CD4-positive, alpha-beta T cell treated with Interleukin-2 at 100 ng/mL for 4 hours (primary cell): ENCODE measurements at regions not wholly inside any gene's neighbourhood (a gene's known extent, or its start where the extent isn't known, plus 50 kb on each side); places are given as distances from the start of the nearest gene placed in this dataset.
"Not testable (repeated sequence)": the region's sequence is repeated elsewhere in the genome, so short reads cannot be mapped to it uniquely, and the experiment has no call there.

ENCODE experiments used
- DNase-seq: peaks from one replicate; pipeline ENCODE4 v3.0.0-alpha.2; 2020; ENCODE audit warnings: low spot score

DNA sequence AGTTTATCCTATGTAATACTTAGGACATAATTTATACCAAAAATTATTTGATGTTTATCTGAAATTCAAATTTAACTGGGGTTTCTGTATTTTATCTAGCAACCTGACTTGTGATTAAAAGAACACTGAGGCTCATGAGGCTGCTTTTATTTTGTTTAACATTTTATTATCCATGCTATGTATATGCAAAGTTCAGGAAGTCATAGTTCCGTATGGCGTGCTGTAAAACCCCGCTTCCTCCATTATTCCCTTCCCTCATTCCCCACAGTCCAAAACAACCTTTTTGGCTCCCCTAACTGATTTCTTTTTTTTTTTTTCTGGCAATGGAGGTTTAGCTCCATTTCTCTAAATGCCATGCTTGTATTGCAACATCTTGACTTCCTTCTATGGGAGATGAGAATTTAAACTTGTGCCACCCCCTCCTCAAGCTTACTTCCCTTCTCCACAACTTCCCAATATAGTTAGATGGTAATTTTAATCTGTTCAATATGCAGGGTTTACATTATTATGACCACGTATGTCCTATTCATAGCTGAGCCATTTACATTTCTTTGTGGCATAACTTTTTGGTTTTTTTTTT lies 138.0 kb upstream of the DNAH14 start:
- no peak for DNase-seq

DNA sequence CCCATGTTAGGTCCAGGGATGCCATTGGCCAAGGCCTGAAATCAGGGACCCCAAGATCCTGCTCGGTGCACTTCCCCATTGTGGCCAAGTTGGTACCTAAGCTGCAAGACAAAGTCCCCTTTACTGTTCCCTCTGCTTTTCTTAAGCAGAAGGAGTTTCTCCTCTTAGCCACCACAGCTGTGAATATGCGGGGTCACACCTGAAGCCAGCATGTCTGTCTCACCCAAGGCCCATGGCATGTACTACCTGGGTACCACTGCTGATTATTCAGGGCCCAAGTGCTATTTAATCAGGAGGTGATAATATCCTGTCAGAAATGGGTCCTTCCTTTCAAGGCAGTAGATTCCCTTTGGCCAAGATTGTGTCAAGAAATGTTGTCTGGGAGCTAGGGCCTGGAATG lies 133.9 kb upstream of the DNAH14 start:
- no peak for DNase-seq

DNA sequence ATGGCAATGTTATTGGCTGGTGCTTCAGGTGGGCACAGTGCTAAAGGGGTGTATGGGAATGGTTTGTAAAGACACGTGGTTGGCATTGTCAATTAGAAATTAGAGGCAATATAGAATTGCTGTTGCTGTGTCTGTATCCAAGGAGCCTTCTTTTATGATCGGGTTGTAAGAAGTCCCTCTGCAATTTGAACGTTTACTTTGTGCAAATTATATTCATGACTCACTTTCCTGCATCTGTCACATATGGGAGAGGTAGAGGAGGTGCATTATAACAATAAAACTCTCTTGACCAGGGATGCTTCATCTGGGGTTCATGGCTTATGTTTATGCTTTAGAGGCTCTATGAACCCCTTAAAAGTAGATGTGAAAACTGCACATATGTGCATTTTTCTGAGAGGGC lies 130.4 kb upstream of the DNAH14 start:
- DNase-seq = no peak

DNA sequence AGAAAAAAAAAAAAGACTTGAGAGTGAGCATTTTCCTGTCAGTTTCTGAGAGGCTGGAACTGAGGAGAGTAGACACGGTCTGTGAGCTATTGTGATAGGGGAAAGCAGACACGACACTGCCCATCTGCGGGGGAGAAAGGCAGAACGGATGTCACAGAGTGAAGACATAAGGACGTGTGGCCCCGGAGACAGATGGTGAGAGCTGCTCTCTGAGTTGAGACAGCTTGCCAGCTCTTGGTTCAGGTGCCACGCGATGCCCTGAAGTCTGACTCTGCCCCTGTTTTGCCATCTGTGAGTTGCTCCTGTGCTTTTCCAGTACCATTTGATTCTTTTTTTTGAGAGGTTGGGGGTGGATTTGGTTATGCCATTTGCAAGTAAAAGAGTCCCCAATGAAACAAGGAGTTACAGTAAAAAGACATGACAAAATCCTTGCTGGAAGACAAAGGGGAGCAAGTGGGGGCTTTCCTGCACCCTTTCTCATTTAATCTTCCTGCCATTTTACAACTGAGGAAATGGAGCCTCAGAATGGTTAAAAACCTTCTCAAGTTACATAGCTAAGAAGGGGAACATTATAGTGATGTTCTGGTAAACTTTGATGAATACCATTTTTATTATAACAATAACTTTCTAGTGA lies 128.9 kb upstream of the DNAH14 start:
- DNase-seq = no peak

DNA sequence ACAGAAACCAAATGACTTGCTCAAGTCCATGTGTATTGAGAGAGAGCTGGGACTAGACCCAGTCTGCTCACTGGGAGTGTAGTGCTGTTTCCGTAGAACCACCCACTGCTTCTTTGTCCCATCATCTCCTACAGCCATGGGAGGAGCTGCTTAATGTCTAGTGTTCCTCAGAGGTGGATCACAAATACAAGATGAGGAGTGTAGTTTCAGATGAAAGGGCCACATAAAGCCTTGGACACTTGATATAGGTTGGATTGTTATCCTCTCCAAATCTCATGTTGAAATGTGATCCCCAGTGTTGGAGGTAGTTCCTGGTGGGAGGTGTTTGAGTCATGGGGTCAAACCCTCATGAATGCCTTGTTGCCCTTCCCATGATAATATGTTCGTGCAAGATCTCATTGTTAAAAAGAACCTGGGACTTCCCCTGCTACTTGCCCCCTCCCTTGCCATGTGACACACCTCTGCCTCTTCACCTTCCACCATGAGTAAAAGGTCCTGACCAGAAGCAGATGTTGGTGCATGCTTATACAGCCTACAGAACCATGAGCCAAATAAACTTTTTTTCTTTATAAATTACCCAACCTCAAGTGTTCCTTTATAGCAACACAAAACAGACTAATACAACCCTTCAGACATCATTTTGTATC lies 127.5 kb upstream of the DNAH14 start:
- DNase-seq = no peak

DNA sequence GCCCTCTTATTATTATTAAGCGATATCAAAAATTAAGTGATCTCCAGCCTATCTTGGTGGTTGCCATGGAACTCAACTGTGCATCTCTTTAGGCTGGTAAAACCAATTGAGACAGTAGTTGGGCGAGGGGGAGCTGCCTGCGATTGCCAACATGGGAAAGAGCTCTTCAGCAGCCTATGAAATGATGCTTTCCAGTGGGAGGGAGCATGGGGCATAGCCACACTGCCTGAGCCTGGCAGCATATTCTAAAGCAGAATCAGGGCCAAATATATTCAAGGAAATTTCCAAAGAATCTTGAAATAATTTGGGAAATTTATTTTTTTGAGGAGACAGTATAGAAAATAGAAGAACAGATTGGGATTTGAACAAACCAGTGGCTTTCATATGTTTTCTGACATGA lies 126.9 kb upstream of the DNAH14 start:
- DNase-seq = no peak

DNA sequence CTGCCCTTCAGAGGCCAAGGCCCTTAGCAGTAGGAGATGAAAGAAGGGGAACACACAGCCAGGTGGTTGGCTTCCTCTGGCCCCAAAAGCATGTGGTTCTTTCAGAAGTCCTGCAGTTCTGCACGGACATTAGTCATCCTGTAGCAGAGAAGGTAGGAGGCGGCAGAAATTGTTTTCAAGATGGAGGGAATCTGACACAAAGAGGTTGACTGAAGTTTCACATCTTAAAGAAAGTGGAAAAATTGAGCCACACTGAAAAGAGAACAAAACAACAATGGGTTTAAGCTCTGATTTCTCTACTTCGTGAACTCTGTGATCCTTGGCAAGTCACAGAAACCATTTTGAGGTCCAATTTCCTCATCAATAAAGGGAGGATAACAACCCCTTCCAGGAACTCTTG lies 125.3 kb upstream of the DNAH14 start:
- DNase-seq = no peak

DNA sequence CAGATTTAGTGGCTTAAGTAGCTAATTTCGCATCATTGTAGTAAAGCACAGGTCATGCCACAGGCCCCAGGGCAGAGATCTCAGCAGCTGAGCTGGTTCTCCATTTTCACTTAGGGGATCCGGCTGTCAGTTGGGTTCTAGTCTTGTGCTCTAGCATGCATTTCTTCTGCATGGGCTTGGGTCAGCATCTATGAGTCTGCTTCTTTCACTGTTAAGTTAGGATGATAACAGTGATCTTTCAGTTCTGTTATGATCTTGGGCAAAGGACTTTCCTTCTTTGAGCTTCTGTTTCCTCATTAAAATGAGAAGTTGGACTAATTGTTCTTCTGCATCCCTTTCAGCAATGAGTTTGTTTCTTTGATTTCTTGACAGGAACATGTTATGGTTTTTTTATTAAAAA lies 123.6 kb upstream of the DNAH14 start:
- no peak for DNase-seq

DNA sequence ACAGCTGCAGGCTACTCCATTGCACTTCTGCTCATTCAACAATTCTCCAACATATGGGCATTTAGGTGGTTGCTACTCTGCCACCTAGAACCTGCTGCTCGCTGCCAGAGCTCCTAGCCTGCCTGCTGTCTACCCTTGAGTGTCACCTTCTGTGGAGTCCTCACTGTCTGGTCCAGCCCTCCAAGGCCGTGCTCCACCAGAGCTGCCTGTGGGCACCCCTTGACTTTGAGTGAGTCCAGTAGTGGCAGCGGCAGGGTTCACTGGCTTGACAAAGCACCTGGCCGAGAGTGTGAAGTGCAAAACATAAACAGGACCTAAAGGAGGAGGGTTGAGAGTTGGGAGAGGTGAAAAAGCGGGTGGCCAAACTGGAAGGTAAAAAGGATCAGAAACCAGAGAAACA lies 120.3 kb upstream of the DNAH14 start:
- DNase-seq = no peak

DNA sequence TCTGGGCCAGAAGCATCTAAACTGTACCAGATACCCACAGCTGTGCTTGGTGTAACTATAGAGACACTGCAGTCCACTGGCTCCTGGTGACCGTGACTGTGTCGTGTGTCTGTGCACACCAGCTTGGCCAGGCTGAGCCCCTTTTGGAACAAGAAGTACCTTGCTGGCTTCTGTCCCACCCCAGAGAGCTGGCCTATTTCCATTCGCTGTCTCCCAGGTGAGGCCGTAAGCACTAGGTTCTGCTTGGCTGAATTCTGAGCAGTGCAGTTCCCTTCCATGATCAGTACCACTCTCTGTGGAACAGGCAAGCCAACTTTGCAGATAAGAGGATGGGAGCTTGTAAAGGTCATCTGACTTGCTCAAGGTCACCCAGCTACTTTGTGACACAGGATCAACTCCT lies 119.9 kb upstream of the DNAH14 start:
- DNase-seq = no peak

DNA sequence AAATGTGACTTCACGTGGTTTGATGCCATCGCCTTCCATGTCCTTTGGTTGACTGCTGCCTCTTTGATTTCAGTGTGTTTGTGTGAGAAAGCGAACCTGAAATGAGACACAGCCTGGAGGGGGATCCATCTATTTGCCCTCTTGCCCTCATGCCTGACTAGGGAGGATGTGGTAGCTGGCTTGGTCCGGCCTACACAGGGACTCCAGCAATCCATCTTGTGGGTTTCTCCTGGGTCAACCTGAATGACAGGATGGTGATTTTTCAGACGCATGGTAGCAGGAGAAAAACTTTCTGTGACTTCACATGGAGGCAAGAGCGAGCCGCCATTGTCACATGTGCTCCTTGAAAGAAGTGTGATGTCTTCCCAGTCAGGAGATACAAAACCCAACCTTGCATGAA lies 117.9 kb upstream of the DNAH14 start:
- DNase-seq = no peak

DNA sequence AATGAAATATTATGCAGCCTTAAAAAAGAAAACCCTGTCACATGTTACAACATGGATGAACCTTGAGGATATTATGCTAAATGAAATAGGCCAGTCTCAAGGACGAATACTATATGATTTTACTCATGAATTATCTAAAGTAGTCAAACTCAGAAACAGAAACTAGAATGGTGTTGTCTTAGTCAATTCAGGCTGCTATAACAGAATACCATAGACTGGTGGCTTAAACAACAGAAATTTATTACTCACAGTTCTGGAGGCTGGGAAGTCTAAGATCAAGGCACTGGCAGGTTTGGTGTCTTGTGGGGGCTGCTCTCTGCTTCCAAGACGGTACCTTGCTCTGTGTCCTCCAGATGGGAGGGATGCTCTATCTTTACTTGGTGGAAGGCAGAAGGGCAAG lies 113.8 kb upstream of the DNAH14 start:
- no peak for DNase-seq

DNA sequence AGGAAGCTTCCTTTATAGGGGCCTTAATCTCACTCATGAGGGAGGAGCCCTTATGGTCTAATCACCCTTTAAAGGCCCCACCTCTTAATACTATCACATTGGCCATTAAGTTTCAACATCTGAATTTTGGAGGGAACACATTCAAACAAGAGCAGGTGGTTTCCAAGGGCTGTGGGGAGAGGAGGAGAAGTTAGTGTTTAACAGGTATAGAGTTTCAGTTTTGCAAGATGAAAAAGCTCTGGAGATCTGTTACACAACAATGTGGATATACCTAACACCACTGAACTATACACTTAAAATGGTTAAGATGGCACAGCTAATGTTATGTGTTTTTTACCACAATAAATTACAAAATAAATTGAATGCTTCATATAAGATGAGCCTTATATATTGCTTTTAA lies 113.4 kb upstream of the DNAH14 start:
- no peak for DNase-seq

DNA sequence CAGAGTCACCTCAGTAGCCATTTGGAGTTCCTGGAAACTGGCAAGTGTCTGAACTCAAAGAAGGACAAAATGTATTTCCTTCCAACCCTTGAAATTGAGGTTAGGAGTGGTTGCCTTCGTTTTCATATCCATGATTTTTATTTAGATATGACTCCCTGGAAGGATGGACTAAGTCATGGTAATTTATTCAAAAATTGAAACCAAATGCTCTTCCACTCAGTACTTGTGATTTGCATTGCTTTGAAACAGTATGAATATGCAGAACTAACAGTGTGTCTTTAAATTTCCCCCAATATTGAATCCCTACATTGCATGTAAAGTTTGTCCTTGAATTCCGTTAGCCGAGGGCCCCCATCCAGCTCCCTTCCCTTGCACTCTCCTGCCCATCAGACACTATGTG lies 112.1 kb upstream of the DNAH14 start:
- no peak for DNase-seq

DNA sequence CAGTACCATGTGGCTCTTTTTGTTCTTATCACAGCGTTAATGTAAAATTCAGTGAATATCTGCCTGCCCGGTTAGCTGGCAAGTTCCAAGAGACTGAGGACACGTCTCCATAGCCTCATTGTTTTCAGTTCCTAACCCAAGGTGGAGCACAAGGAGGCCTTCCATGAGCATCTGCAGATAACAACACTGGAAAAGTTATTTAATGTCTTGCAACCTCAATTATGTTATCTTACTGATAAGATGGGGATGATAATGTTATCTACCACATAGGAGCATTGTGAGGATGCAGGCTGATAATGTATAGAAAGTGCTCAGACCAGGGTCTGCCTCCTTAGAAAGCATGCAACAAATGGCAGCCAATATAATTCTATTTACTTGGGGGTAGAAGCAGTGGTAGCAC lies 109.6 kb upstream of the DNAH14 start:
- no peak for DNase-seq

DNA sequence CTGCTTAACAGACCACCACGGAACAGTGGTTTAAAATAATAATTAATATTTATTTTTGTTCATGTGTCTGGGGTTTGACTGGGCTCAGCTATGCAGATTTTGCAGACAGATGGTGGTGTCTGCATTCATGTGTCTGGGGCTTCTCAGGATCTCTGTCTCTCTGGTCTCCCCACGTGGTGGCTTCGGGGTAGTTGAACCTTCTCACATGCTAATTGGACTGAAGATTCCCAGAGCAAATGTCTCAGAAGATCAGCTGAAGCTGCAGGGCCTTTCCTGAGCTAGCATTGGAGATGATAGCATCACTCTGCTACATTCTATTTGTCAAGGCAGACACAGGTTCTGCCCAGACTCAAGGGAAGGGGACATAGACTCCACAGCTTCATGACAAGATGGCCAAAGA lies 109.1 kb upstream of the DNAH14 start:
- DNase-seq = no peak

DNA sequence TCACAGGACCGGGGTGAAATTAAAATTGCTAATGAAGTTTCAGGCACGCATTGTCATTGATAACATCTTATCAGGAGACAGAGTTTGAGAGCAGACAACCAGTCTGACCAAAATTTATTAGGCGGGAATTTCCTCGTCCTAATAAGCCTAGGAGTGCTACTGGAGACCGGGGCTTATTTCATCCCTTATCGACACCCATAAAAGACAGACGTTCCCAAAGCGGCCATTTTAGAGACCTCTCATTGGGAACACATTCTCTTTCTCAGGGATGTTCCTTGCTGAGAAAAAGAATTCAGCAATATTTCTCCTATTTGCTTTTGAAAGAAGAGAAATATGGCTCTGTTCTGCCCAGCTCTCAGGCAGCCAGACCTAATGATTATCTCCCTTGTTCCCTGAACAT lies 107.7 kb upstream of the DNAH14 start:
- not testable (repeated sequence) for DNase-seq

DNA sequence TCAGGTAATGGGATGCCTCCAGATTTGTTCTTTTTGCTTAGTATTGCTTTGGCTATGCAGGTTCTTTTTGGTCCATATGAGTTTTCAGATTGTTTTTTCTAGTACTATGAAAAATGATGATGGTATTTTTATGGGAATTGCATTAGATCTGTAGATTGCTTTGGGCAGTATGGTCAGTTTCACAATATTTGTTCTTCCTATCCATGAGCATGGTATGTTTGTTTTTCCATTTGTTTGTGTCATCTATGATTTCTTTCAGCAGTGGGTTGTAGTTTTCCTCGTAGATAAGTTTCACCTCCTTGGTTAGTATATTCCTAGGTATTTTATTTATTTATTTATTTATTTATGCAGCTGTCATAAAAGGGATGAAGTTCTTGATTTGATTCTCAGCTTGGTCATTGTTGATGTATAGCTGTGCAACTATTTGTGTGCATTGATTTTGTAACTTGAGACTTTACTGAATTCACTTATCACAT lies 103.9 kb upstream of the DNAH14 start:
- DNase-seq = no peak

DNA sequence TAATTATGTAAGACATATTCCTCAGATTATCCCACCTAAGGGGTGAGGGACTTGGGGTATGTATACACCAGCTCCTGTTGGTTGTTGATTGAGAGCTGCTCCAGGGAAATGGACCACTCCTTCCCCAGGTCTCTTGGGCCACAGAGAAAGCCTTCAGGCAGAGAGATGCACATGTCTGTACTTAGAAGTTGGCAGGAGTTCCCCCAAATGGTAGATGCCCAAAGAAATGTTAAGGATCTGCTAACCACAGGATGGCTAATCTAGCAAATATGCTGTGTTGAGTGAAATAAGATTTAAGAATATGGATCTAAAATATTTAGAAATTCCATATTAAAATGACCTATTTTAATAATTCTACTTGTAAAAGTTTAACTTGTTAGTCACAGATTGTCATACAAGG lies 100.8 kb upstream of the DNAH14 start:
- DNase-seq = no peak

DNA sequence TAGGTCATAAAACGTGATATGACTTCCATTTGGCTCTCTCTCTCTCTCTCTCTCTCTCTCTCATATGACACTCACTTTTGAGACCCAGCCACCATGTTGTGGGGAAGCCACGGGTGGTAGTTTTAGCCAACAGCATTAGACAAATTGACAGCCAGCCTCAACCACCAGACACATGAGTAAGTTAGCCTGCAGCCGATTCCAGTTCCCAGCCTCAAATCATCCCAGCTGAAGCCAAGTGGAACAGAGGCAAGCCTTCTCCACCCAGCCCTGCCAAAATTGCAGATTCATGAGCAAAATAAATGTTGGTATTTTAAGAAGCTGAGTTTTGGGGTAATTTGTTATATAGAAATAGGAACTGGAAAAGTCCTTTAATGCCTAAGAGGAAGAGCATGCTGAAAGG lies 98.0 kb upstream of the DNAH14 start:
- DNase-seq = no peak

DNA sequence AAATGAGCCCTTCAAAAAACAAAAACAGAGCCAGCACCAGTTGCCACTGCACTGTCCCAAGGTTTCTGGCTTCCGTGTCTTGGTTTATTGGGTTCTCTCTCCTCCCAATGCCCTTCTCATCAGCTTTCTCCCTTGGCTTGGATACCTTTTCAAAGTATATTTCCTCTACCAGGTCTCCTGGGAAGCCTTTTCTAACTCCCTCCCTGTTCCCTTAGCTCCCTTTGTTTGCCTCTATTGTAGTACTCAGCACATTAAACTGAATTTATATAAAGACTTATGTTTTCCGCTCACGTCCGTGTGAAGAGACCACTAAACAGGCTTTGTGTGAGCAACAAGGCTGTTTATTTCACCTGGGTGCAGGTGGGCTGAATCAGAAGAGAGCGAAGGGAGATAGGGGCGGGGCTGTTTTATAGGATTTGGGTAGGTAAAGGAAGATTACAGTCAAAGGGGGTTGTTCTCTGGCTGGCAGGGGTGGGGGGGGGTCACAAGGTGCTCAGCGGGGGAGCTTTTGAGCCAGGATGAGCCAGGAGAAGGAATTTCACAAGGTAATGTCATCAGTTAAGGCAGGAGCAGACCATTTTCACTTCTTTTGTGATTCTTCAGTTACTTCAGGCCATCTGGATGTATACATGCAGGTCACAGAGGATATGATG lies 89.7 kb upstream of the DNAH14 start:
- DNase-seq = not testable (repeated sequence)

DNA sequence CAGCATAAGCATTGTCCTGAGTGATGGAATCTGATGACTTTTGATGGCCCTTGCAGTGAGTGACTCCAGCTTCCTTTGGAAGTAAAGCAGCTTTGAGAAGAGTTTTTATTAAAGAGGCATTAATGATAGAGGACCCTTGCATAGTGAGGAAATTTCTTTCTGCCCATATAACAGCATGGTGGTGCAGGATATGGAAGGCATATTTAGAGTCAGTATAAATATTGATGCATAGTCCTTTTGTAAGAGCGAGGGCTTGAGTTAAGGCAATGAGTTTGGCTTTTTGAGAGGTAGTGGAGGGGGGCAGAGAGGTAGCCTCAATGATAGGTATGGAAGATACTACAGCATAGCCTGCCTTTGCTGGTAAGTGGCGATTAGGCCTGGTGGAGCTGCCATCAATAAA lies 87.7 kb upstream of the DNAH14 start:
- not testable (repeated sequence) for DNase-seq
